ENCODE measurements at regions not wholly inside any gene's neighbourhood (a gene's known extent, or its start where the extent isn't known, plus 50 kb on each side); places are given as distances from the start of the nearest gene placed in this dataset.

GRCh38 chr7:69276011-69276729, 322.1 kb upstream of the AUTS2 start:
- intact Hi-C loops (cut with DNase I): no loop called here
- TF ChIP-seq POLR2A (IDR thresholded peaks at IDR 0.05): no peak
- no peak for TF ChIP-seq CTCF (IDR thresholded peaks at IDR 0.05)
- TF ChIP-seq POLR2AphosphoS5 (IDR thresholded peaks at IDR 0.05): no peak
- 31% methylated on average over 3 of the region's 3 CpGs for WGBS
- Histone ChIP-seq H3K27ac (no peak overlapping the region), H3K9me3 (no peaks in the 10 kb centered on the region), H3K36me3 (no peaks in the 10 kb centered on the region), H3K4me1 (replicated peaks) (no peaks in the 10 kb centered on the region), H3K27me3 (replicated peaks; ENCODE audit: insufficient read depth) (no peaks in the 10 kb centered on the region), H3K4me3 (no peak overlapping the region)
- DNase-seq (ENCODE audit: low spot score): no peak

DNA sequence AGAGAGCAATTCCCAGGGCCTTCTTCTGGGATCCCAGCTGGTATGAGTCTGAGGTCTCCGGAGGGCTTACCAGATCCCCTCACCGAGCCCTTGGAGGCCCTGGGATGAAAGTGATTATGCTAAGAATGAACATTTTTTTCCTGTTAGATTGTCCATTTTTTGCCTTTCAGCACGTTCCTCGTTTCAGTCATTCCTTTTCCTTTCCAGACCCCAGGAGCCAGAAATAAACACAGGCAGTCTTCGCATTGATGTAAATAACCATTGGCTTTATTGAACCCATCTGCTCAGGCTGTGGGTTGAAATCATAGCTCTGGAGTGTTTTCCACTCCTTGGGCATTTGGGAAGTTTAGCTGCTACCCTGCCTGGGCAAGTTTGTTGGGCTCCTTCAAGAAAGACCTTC, 320.9 kb upstream of the AUTS2 start:
- no peak overlapping the region for H3K27ac ChIP-seq
- TF ChIP-seq POLR2A (IDR thresholded peaks at IDR 0.05) (no peak), POLR2AphosphoS5 (IDR thresholded peaks at IDR 0.05) (no peak), CTCF (IDR thresholded peaks at IDR 0.05) (no peak)
- no peak overlapping the region for H3K4me3 ChIP-seq
- no peaks in the 10 kb centered on the region for H3K9me3 ChIP-seq
- DNase-seq (ENCODE audit: low spot score): no peak
- no peaks in the 10 kb centered on the region for H3K27me3 ChIP-seq (replicated peaks; ENCODE audit: insufficient read depth)
- intact Hi-C loops (cut with DNase I): no loop called here
- no peaks in the 10 kb centered on the region for H3K4me1 ChIP-seq (replicated peaks)
- H3K36me3 ChIP-seq: no peaks in the 10 kb centered on the region
- 70% methylated on average over 5 of the region's 5 CpGs for WGBS

DNA sequence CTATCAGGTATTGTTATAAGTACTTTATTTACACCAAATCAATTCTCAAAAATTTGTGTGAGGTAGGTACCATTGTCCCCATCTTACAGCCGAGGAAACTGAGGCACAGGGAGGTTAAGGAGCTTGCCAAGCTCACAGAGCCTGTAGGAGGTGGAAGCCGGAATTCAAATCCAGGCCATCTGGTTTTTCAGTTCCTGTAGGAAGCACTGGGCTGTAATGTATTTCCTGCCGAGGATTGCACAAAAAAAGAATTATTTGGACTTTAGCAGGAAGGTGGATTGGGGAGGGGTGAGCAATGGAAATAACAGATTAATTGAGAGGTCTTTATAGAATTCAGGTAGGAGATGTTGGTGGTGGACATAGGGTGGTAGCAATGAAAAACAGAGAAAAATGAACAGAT, 315.3 kb upstream of the AUTS2 start:
- Histone ChIP-seq H3K27ac (no peak overlapping the region), H3K9me3 (no peaks in the 10 kb centered on the region), H3K36me3 (no peaks in the 10 kb centered on the region), H3K4me3 (no peak overlapping the region), H3K27me3 (replicated peaks; ENCODE audit: insufficient read depth) (no peaks in the 10 kb centered on the region), H3K4me1 (replicated peaks) (no peaks in the 10 kb centered on the region)
- DNase-seq (ENCODE audit: low spot score): no peak
- no peak for TF ChIP-seq CTCF (IDR thresholded peaks at IDR 0.05)
- TF ChIP-seq POLR2A (IDR thresholded peaks at IDR 0.05): no peak
- no peak for TF ChIP-seq POLR2AphosphoS5 (IDR thresholded peaks at IDR 0.05)
- 41% methylated on average over 3 of the region's 3 CpGs for WGBS
- intact Hi-C loops (cut with DNase I): no loop called here

GRCh38 chr7:69283421-69283820, 314.9 kb upstream of the AUTS2 start:
- Histone ChIP-seq H3K27me3 (replicated peaks; ENCODE audit: insufficient read depth) (no peaks in the 10 kb centered on the region), H3K27ac (no peak overlapping the region), H3K9me3 (no peaks in the 10 kb centered on the region), H3K36me3 (no peaks in the 10 kb centered on the region), H3K4me1 (replicated peaks) (no peaks in the 10 kb centered on the region), H3K4me3 (no peak overlapping the region)
- WGBS: 31% methylated on average over 8 of the region's 8 CpGs
- intact Hi-C loops (cut with DNase I): no loop called here
- TF ChIP-seq CTCF (IDR thresholded peaks at IDR 0.05) (no peak), POLR2AphosphoS5 (IDR thresholded peaks at IDR 0.05) (no peak), POLR2A (IDR thresholded peaks at IDR 0.05) (no peak)
- DNase-seq (ENCODE audit: low spot score): no peak

- DNase-seq (ENCODE audit: low spot score): no peak
- TF ChIP-seq POLR2AphosphoS5 (IDR thresholded peaks at IDR 0.05) (no peak), POLR2A (IDR thresholded peaks at IDR 0.05) (no peak), CTCF (IDR thresholded peaks at IDR 0.05) (no peak)
These were observed 312.4 kb upstream of the AUTS2 start for GRCh38 chr7:69285854-69286253.

More at GRCh38 chr7:69285854-69286253, 312.4 kb upstream of the AUTS2 start:
- no peaks in the 10 kb centered on the region for H3K9me3 ChIP-seq
- no peak overlapping the region for H3K4me3 ChIP-seq
- H3K27ac ChIP-seq: no peak overlapping the region
- no peaks in the 10 kb centered on the region for H3K36me3 ChIP-seq
- no peaks in the 10 kb centered on the region for H3K4me1 ChIP-seq (replicated peaks)
- H3K27me3 ChIP-seq (replicated peaks; ENCODE audit: insufficient read depth): no peaks in the 10 kb centered on the region
- intact Hi-C loops (cut with DNase I): no loop called here
